ENCODE measurements at regions not wholly inside any gene's neighbourhood (a gene's known extent, or its start where the extent isn't known, plus 50 kb on each side); places are given as distances from the start of the nearest gene placed in this dataset.

DNA sequence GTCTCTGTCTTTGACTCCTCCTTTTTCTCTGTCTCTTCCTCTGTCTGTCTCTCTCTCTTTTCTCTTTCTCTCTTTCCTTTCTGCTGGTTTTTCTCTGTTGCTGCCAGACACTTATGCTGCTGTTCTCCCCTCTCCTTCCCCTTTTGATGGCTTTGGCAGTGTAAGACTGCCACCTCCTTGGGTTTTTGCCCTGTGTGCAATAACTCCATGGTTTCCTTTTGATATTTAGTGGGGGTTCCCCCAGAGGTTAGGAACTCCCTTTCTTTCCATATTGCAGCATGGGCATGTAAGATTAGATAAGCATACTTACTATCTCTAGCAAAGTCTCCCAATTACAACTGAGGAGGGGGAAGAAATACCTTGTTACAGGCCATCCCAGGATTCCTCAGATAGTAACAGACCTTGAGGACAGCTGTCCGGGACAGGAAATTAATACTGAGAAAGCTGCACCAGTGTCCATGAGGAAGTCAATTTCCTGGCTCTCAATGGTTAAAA lies 333.8 kb upstream of the RBMY1B start:
- TF ChIP-seq, protein P1, sequence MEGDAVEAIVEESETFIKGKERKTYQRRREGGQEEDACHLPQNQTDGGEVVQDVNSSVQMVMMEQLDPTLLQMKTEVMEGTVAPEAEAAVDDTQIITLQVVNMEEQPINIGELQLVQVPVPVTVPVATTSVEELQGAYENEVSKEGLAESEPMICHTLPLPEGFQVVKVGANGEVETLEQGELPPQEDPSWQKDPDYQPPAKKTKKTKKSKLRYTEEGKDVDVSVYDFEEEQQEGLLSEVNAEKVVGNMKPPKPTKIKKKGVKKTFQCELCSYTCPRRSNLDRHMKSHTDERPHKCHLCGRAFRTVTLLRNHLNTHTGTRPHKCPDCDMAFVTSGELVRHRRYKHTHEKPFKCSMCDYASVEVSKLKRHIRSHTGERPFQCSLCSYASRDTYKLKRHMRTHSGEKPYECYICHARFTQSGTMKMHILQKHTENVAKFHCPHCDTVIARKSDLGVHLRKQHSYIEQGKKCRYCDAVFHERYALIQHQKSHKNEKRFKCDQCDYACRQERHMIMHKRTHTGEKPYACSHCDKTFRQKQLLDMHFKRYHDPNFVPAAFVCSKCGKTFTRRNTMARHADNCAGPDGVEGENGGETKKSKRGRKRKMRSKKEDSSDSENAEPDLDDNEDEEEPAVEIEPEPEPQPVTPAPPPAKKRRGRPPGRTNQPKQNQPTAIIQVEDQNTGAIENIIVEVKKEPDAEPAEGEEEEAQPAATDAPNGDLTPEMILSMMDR (IDR thresholded peaks at IDR 0.05; ENCODE audit: borderline replicate concordance, control extremely low read depth, extremely low read depth, insufficient read depth, missing control alignments) = no peak
- no peak for DNase-seq (ENCODE audit: low spot score)
- in situ Hi-C loops (cut with MboI; ENCODE audit: low sequenced_read_pairs, unreplicated experiment) = no loop called here

DNA sequence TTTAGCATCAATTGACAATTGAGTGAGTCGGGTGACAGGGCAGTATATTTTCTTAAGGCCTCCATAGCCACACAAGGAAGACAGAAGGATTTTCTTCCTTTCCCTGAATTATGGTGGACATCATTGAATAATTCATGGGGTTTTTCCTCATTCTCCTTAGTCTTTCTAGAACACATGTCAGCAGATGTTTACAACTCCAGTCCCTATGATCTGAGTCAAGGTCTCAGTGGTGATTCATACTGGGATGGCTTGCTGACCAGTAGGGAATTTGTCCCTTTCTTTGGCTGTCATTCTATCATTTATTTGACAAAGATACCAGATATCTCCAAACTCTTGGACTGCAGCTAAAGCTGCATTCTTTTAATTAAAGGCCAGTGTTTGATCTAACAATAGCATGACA lies 332.9 kb upstream of the RBMY1B start:
- no peak for DNase-seq (ENCODE audit: low spot score)
- in situ Hi-C loops (cut with MboI; ENCODE audit: low sequenced_read_pairs, unreplicated experiment) = no loop called here
- TF ChIP-seq, protein P1 (IDR thresholded peaks at IDR 0.05; ENCODE audit: borderline replicate concordance, control extremely low read depth, extremely low read depth, insufficient read depth, missing control alignments) = no peak

DNA sequence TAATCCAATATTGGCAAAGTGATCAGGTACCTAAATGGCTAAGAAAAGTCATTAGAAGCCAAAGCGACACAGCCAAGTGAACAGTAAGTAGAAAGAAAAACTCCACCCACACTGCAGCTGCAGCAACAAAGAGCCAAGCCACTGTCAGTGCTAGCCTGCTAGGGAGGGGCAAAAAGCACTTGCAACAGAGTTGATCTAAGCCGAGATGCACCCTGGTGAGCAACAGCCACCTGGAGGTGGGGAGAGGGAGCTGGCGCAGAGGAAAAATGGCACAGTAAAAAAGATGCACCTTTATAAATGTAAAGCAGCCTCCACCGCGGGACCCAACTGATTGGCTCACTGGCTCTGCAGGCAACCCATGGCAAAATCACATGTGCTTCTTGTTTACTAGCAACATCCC lies 330.2 kb upstream of the RBMY1B start:
- TF ChIP-seq, protein P1 (IDR thresholded peaks at IDR 0.05; ENCODE audit: borderline replicate concordance, control extremely low read depth, extremely low read depth, insufficient read depth, missing control alignments) = no peak
- in situ Hi-C loops (cut with MboI; ENCODE audit: low sequenced_read_pairs, unreplicated experiment) = no loop called here
- DNase-seq (ENCODE audit: low spot score) = no peak

DNA sequence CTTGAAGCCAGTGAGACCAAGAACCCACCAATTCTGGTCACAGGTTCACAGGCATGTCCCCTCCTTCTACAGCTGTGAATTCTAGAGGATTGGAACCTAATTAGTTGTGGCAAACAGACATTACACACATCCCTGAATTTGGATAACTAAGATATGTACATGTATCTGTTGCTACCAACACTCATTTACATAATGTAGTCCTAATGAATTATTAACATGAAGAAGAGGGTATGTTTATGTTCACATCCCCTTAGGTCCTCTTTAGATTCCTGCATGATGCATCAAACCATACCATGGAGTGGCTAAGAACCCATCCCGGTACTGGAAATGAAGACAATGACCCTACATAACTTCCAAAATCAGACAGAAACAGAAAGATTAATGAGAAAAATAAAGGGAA lies 326.9 kb upstream of the RBMY1B start:
- in situ Hi-C loops (cut with MboI; ENCODE audit: low sequenced_read_pairs, unreplicated experiment) = no loop called here
- no peak for DNase-seq (ENCODE audit: low spot score)
- TF ChIP-seq, protein P1 (IDR thresholded peaks at IDR 0.05; ENCODE audit: borderline replicate concordance, control extremely low read depth, extremely low read depth, insufficient read depth, missing control alignments) = no peak

DNA sequence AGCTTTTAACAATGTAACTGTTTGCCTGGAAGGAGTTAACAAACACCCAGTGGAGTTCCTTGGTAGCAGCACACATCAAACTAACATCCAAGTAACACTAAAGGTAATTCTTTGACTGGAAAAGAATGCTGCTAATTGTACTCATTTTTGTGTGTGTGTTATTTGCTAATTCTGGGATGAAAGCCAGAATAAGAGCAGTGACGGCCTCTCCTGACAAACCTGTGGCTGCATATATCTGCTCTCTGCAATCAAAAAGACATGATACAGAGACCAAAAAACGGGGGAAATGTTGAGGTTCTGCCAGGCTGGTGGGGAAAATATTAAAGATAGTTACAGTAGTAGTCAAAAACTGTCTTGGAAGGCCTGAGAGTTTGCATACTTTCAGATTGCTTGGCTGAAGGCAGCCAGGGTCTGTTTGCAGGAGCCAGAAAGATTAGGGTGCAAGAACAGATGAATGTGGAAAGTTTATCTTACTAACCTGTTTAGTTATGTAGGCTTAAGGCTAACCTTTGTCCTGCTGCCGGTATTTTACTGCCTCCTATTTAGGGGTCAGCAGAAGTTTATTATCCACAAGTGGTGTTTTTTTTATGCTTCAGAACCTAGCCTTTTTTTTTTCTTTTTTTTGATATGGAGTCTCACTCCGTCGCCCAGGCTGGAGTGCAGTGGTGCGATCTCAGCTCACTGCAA lies 325.6 kb upstream of the RBMY1B start:
- TF ChIP-seq, protein P1 (IDR thresholded peaks at IDR 0.05; ENCODE audit: borderline replicate concordance, control extremely low read depth, extremely low read depth, insufficient read depth, missing control alignments) = no peak
- in situ Hi-C loops (cut with MboI; ENCODE audit: low sequenced_read_pairs, unreplicated experiment) = no loop called here
- DNase-seq (ENCODE audit: low spot score) = no peak

DNA sequence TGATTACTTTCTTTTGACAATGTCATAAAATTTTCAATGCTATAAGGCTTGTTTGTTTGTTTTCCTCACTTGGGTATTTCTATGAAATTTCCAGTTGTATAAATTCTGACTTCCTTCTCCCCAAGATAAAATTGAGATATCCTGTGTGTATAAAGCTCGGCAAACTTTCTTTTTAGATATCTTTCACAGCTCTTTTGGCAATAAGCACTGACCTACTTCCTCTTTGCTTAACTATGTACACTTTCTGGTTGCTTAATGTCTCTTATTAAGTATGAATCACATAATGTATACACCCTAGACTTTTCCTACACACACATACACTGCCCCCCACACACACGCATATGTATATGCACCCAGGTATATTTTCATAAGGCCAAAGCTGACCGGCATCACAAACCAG lies 318.4 kb upstream of the RBMY1B start:
- no peak for DNase-seq (ENCODE audit: low spot score)
- in situ Hi-C loops (cut with MboI; ENCODE audit: low sequenced_read_pairs, unreplicated experiment) = no loop called here
- TF ChIP-seq, protein P1 (IDR thresholded peaks at IDR 0.05; ENCODE audit: borderline replicate concordance, control extremely low read depth, extremely low read depth, insufficient read depth, missing control alignments) = no peak
